Mesenchymal stem cell (in vitro differentiated cells and primary cell): ENCODE measurements at regions not wholly inside any gene's neighbourhood (a gene's known extent, or its start where the extent isn't known, plus 50 kb on each side); places are given as distances from the start of the nearest gene placed in this dataset.

Experiments
- DNase-seq: peaks from one replicate; pipeline ENCODE4 v3.0.0-alpha.2; 2013
- H2AFZ ChIP-seq: one replicate; pipeline ENCODE4 v1.6.1; 2013; ENCODE audit warnings: low read depth, mild to moderate bottlenecking, control low read depth, inconsistent platforms, low read length, moderate library complexity
- H2AK5ac ChIP-seq: 2 replicates; pipeline ENCODE4 v1.6.1; 2013; ENCODE audit warnings: low read length, moderate library complexity, mild to moderate bottlenecking, inconsistent platforms; ENCODE audit not compliant: severe bottlenecking
- H2BK120ac ChIP-seq: one replicate; pipeline ENCODE4 v1.6.1; 2013; ENCODE audit warnings: low read depth, mild to moderate bottlenecking, inconsistent platforms, low read length, moderate library complexity
- H2BK12ac ChIP-seq, 2 experiments: one replicate each; pipeline ENCODE4 v1.6.1; 2013; ENCODE audit warnings: inconsistent platforms in 2 of 2, low read length in 2 of 2, mild to moderate bottlenecking in 2 of 2, moderate library complexity in 2 of 2, control low read depth in 1 of 2
- H2BK15ac ChIP-seq: one replicate; pipeline ENCODE4 v1.6.1; 2013; ENCODE audit warnings: mild to moderate bottlenecking, low read depth, inconsistent platforms; ENCODE audit not compliant: poor library complexity, severe bottlenecking
- H2BK5ac ChIP-seq: 2 replicates; pipeline ENCODE4 v1.6.1; 2013; ENCODE audit warnings: low read depth, mild to moderate bottlenecking, low read length, control low read depth, inconsistent platforms; ENCODE audit not compliant: poor library complexity, severe bottlenecking
- H3K14ac ChIP-seq, 2 experiments: one replicate each; pipeline ENCODE4 v1.6.1; 2013; ENCODE audit warnings: inconsistent platforms in 2 of 2, low read length in 2 of 2, control low read depth in 1 of 2, mild to moderate bottlenecking in 1 of 2, moderate library complexity in 1 of 2
- H3K18ac ChIP-seq, 2 experiments: one replicate each; pipeline ENCODE4 v1.6.1; 2013; ENCODE audit warnings: inconsistent platforms in 2 of 2, low read length in 2 of 2, control low read depth in 1 of 2, low read depth in 1 of 2, mild to moderate bottlenecking in 1 of 2
- H3K23ac ChIP-seq, 2 experiments: one replicate each; pipeline ENCODE4 v1.6.1; 2013; ENCODE audit warnings: inconsistent platforms in 2 of 2, low read length in 2 of 2, mild to moderate bottlenecking in 2 of 2, moderate library complexity in 2 of 2, control low read depth in 1 of 2
- H3K27ac ChIP-seq: 2 replicates; pipeline ENCODE4 v1.5.1; 2013; ENCODE audit warnings: mild to moderate bottlenecking, moderate library complexity, low read length, control low read depth, inconsistent platforms; ENCODE audit not compliant: poor library complexity, severe bottlenecking
- H3K27me3 ChIP-seq, 2 experiments: 2 replicates each; pipeline versions ENCODE4 v1.6.1 to v1.7.0; 2013; ENCODE audit warnings: low read length in 2 of 2, mild to moderate bottlenecking in 2 of 2, moderate library complexity in 2 of 2, control low read depth in 1 of 2, inconsistent platforms in 1 of 2; ENCODE audit not compliant: control insufficient read depth in 1 of 2, insufficient read depth in 1 of 2
- H3K36me3 ChIP-seq, 2 experiments: 2 replicates each; pipeline versions ENCODE4 v1.6.1 to v1.7.0; 2013; ENCODE audit warnings: low read length in 2 of 2, control low read depth in 1 of 2, inconsistent platforms in 1 of 2, low read depth in 1 of 2, mild to moderate bottlenecking in 1 of 2; ENCODE audit not compliant: insufficient read depth in 2 of 2, control insufficient read depth in 1 of 2
- H3K4ac ChIP-seq, 2 experiments: one replicate each; pipeline ENCODE4 v1.6.1; 2013; ENCODE audit warnings: inconsistent platforms in 2 of 2, low read length in 2 of 2, mild to moderate bottlenecking in 2 of 2, moderate library complexity in 2 of 2, control low read depth in 1 of 2, low read depth in 1 of 2
- H3K4me1 ChIP-seq: 2 replicates; pipeline ENCODE4 v1.6.1; 2013; ENCODE audit warnings: low read depth, low read length, control low read depth; ENCODE audit not compliant: control insufficient read depth, insufficient read depth
- H3K4me2 ChIP-seq: 2 replicates; pipeline ENCODE4 v1.6.1; 2013; ENCODE audit warnings: low read length, mild to moderate bottlenecking, inconsistent platforms; ENCODE audit not compliant: poor library complexity, severe bottlenecking
- H3K4me3 ChIP-seq, 2 experiments: 2 replicates each; pipeline versions ENCODE4 v1.5.1 to v1.7.0; 2013; ENCODE audit warnings: low read length in 2 of 2, mild to moderate bottlenecking in 2 of 2, control low read depth in 1 of 2, low read depth in 1 of 2; ENCODE audit not compliant: insufficient read depth in 1 of 2
- H3K79me1 ChIP-seq: replicated peaks from 2 replicates; pipeline ENCODE4 v1.6.1; 2013; ENCODE audit warnings: mild to moderate bottlenecking, control low read depth, low read length, inconsistent platforms; ENCODE audit not compliant: poor library complexity, severe bottlenecking
- H3K9ac ChIP-seq: 2 replicates; pipeline ENCODE4 v1.7.0; 2013; ENCODE audit warnings: mild to moderate bottlenecking, low read length, moderate library complexity
- H3K9me3 ChIP-seq: 2 replicates; pipeline ENCODE4 v1.7.0; 2013; ENCODE audit warnings: mild to moderate bottlenecking, low read length; ENCODE audit not compliant: control insufficient read depth
- H4K8ac ChIP-seq: one replicate; pipeline ENCODE4 v1.6.1; 2013; ENCODE audit warnings: inconsistent platforms, mild to moderate bottlenecking, low read length, moderate library complexity
- H4K91ac ChIP-seq: one replicate; pipeline ENCODE4 v1.6.1; 2013; ENCODE audit warnings: mild to moderate bottlenecking, low read length, inconsistent platforms
- WGBS: methylation state at CpG from one replicate; pipeline ENCODE4 v1.1.7; 2013; ENCODE audit warnings: mixed read lengths; 5-methylcytosine and 5-hydroxymethylcytosine counted together

- H3K18ac ChIP-seq, result peak overlapping the region; percentile 76 to 77
- no peak overlapping the region for H3K27ac ChIP-seq
- 37% methylated on average over 1 of the region's 1 CpG for WGBS
- H3K27me3 ChIP-seq, result no peaks in the 10 kb centered on the region
- H3K14ac ChIP-seq, result no peak overlapping the region
- no peaks in the 10 kb centered on the region for H3K36me3 ChIP-seq
- H3K23ac ChIP-seq, result no peak overlapping the region
- peak overlapping the region in 1 of 2 experiments; percentile 87 for H3K4ac ChIP-seq
- no peak overlapping the region for H2BK15ac ChIP-seq
- H3K4me1 ChIP-seq, result peaks cover 10% of the 10 kb centered on the region
- H2AFZ ChIP-seq, result no peak overlapping the region
- peak overlapping the region; percentile 73 for H2BK120ac ChIP-seq
- H2BK12ac ChIP-seq, result peak overlapping the region; percentile 83 to 91
- no peak overlapping the region for H3K4me3 ChIP-seq
- no peak overlapping the region for H4K8ac ChIP-seq
- peak; percentile 79 for DNase-seq
- H3K9me3 ChIP-seq, result no peaks in the 10 kb centered on the region
- H2AK5ac ChIP-seq, result peak overlapping the region; percentile 50
- no peaks in the 10 kb centered on the region for H3K79me1 ChIP-seq
- peak overlapping the region; percentile 70 for H3K9ac ChIP-seq
- no peak overlapping the region for H3K4me2 ChIP-seq
- H4K91ac ChIP-seq, result no peak overlapping the region
- no peak overlapping the region for H2BK5ac ChIP-seq
Observed at GRCh38 chr10:4073912-4074311, 288.9 kb upstream of the KLF6 start.

GRCh38 chr10:4070921-4071660, 286.1 kb upstream of the KLF6 start:
- Histone ChIP-seq H3K14ac (peak overlapping the region in 1 of 2 experiments; percentile 93), H3K23ac (no peak overlapping the region), H3K9ac (no peak overlapping the region), H3K27me3 (no peaks in the 10 kb centered on the region), H2AFZ (no peak overlapping the region), H3K4me3 (no peak overlapping the region), H2BK120ac (peak overlapping the region; percentile 36), H4K91ac (peak overlapping the region; percentile 67), H2BK12ac (peak overlapping the region; percentile 93 to 99), H3K79me1 (no peaks in the 10 kb centered on the region), H4K8ac (peak overlapping the region; percentile 41), H3K36me3 (no peaks in the 10 kb centered on the region), H3K27ac (no peak overlapping the region), H3K9me3 (no peaks in the 10 kb centered on the region), H3K18ac (peak overlapping the region; percentile 50 to 79), H2AK5ac (no peak overlapping the region), H2BK15ac (no peak overlapping the region), H2BK5ac (no peak overlapping the region), H3K4ac (peak overlapping the region; percentile 88 to 92), H3K4me1 (peaks cover 10% of the 10 kb centered on the region), H3K4me2 (no peak overlapping the region)
- WGBS, result 78% methylated on average over 10 of the region's 11 CpGs
- DNase-seq, result no peak

- H3K4me3 ChIP-seq, result no peak overlapping the region
- no CpG with 5 or more reads among the region's 1 CpG for WGBS
- no peak overlapping the region for H4K91ac ChIP-seq
Observed at GRCh38 chr10:4070184-4070583, 285.2 kb upstream of the KLF6 start.

GRCh38 chr10:4069491-4069890, 284.5 kb upstream of the KLF6 start:
- H2BK5ac ChIP-seq, result no peak overlapping the region

More at GRCh38 chr10:4070184-4070583, 285.2 kb upstream of the KLF6 start:
- Histone ChIP-seq H3K4me1 (peaks cover 10% of the 10 kb centered on the region), H3K23ac (no peak overlapping the region), H3K18ac (no peak overlapping the region), H2BK5ac (no peak overlapping the region), H3K14ac (no peak overlapping the region), H2BK12ac (no peak overlapping the region), H4K8ac (no peak overlapping the region), H3K9ac (no peak overlapping the region), H3K27ac (no peak overlapping the region), H3K36me3 (no peaks in the 10 kb centered on the region), H2AFZ (no peak overlapping the region), H3K9me3 (no peaks in the 10 kb centered on the region), H2BK15ac (no peak overlapping the region), H3K27me3 (no peaks in the 10 kb centered on the region), H3K4ac (no peak overlapping the region), H2AK5ac (no peak overlapping the region), H3K79me1 (no peaks in the 10 kb centered on the region), H2BK120ac (no peak overlapping the region), H3K4me2 (no peak overlapping the region)
- DNase-seq, result no peak

More at GRCh38 chr10:4069491-4069890, 284.5 kb upstream of the KLF6 start:
- Histone ChIP-seq H2AFZ (peak overlapping the region; percentile 43), H3K4me3 (no peak overlapping the region), H3K27me3 (no peaks in the 10 kb centered on the region), H2BK15ac (no peak overlapping the region), H2AK5ac (no peak overlapping the region), H4K91ac (peak overlapping the region; percentile 98), H4K8ac (peak overlapping the region; percentile 86), H3K14ac (no peak overlapping the region), H3K79me1 (no peaks in the 10 kb centered on the region), H2BK12ac (peak overlapping the region; percentile 88 to 99), H3K4ac (peak overlapping the region; percentile 77 to 88), H2BK120ac (no peak overlapping the region), H3K9me3 (no peaks in the 10 kb centered on the region), H3K9ac (no peak overlapping the region), H3K36me3 (no peaks in the 10 kb centered on the region), H3K4me2 (no peak overlapping the region), H3K4me1 (peaks cover 6% of the 10 kb centered on the region), H3K27ac (no peak overlapping the region), H3K23ac (no peak overlapping the region), H3K18ac (peak overlapping the region; percentile 80 to 98)
- 58% methylated on average over 3 of the region's 3 CpGs for WGBS
- peak; percentile 83 for DNase-seq
